SK-N-SH treated with all-trans-retinoic acid at 6 μM for 48 hours (cell line): ENCODE measurements at regions not wholly inside any gene's neighbourhood (a gene's known extent, or its start where the extent isn't known, plus 50 kb on each side); places are given as distances from the start of the nearest gene placed in this dataset.

ENCODE experiments used
- ATAC-seq: fragments of 200-7000 bp; cut with Tn5 transposase; 3 replicates; pipeline ENCODE4 v1.9.1; 2020; ENCODE audit warnings: mild to moderate bottlenecking, moderate library complexity
- ARNTL ChIP-seq: fragments of 450-650 bp; formaldehyde crosslinking; IDR thresholded peaks from 2 replicates; pipeline ENCODE4 v1.5.0; 2020; ENCODE audit warnings: low read depth, mild to moderate bottlenecking, moderate library complexity, borderline replicate concordance
- BACH2 ChIP-seq: fragments of 250-450 bp; sonication (Bioruptor Pico); IDR thresholded peaks from 2 replicates; pipeline ENCODE4 v1.9.0; 2021; ENCODE audit warnings: mild to moderate bottlenecking, borderline replicate concordance
- CREB5 ChIP-seq: fragments of 250-450 bp; sonication (Bioruptor Pico); IDR thresholded peaks from 2 replicates; pipeline ENCODE4 v1.5.1; 2020; ENCODE audit warnings: low read depth, mild to moderate bottlenecking, moderate library complexity
- CSDC2 ChIP-seq: fragments of 250-450 bp; sonication (Bioruptor Pico); IDR thresholded peaks from 2 replicates; pipeline ENCODE4 v1.5.0; 2020; ENCODE audit warnings: mild to moderate bottlenecking, moderate library complexity
- CSRNP3 ChIP-seq: fragments of 250-450 bp; sonication (Bioruptor Pico); IDR thresholded peaks from 2 replicates; pipeline ENCODE4 v1.5.1; 2021; ENCODE audit warnings: mild to moderate bottlenecking, moderate library complexity
- ESRRG ChIP-seq: fragments of 250-450 bp; sonication (Bioruptor Pico); IDR thresholded peaks from 2 replicates; pipeline ENCODE4 v1.6.1; 2021; ENCODE audit warnings: mild to moderate bottlenecking
- GLIS3 ChIP-seq: fragments of 250-450 bp; sonication (Bioruptor Pico); IDR thresholded peaks from 2 replicates; pipeline ENCODE4 v1.5.0; 2020; ENCODE audit warnings: mild to moderate bottlenecking, moderate library complexity
- ISL1 ChIP-seq: fragments of 250-450 bp; sonication (Bioruptor Pico); IDR thresholded peaks from 2 replicates; pipeline ENCODE4 v2.1.2; 2022; ENCODE audit warnings: mild to moderate bottlenecking, moderate library complexity
- OSR1 ChIP-seq: fragments of 250-450 bp; sonication (Bioruptor Pico); IDR thresholded peaks from 2 replicates; pipeline ENCODE4 v1.8.0; 2022; ENCODE audit warnings: moderate library complexity, mild to moderate bottlenecking, inconsistent platforms
- PATZ1 ChIP-seq: fragments of 250-450 bp; sonication (Bioruptor Pico); IDR thresholded peaks from 2 replicates; pipeline ENCODE4 v1.8.0; 2020; ENCODE audit warnings: mild to moderate bottlenecking, moderate library complexity, borderline replicate concordance
- POU6F1 ChIP-seq: fragments of 250-450 bp; sonication (Bioruptor Pico); IDR thresholded peaks from 2 replicates; pipeline ENCODE4 v1.8.0; 2021; ENCODE audit warnings: low read depth, mild to moderate bottlenecking, moderate library complexity, borderline replicate concordance
- RARB ChIP-seq: fragments of 250-450 bp; sonication (Bioruptor Pico); IDR thresholded peaks from 2 replicates; pipeline ENCODE4 v1.8.0; 2021; ENCODE audit warnings: mild to moderate bottlenecking, moderate library complexity
- TCF4 ChIP-seq: fragments of 250-450 bp; sonication (Bioruptor Pico); IDR thresholded peaks from 2 replicates; pipeline ENCODE4 v1.8.0; 2021; ENCODE audit warnings: mild to moderate bottlenecking, moderate library complexity, borderline replicate concordance
- TOX ChIP-seq: fragments of 250-450 bp; sonication (Bioruptor Pico); IDR thresholded peaks from 2 replicates; pipeline ENCODE4 v1.8.0; 2021; ENCODE audit warnings: mild to moderate bottlenecking, moderate library complexity, borderline replicate concordance
- ZC3H10 ChIP-seq: fragments of 250-450 bp; sonication (Bioruptor Pico); IDR thresholded peaks from 2 replicates; pipeline ENCODE4 v1.5.1; 2021; ENCODE audit warnings: mild to moderate bottlenecking, moderate library complexity
- ZFP3 ChIP-seq: fragments of 250-450 bp; sonication (Bioruptor Pico); IDR thresholded peaks from 2 replicates; pipeline ENCODE4 v1.5.0; 2020; ENCODE audit warnings: mild to moderate bottlenecking, moderate library complexity
- ZFP30 ChIP-seq: fragments of 450-650 bp; formaldehyde crosslinking; IDR thresholded peaks from 2 replicates; pipeline ENCODE4 v1.5.0; 2022; ENCODE audit warnings: mild to moderate bottlenecking, moderate library complexity
- ZNF565 ChIP-seq: fragments of 450-650 bp; formaldehyde crosslinking; conservative IDR thresholded peaks from 2 replicates; pipeline ENCODE4 v1.5.0; 2020; ENCODE audit warnings: low read depth, mild to moderate bottlenecking, moderate library complexity
- ZNF70 ChIP-seq: fragments of 450-650 bp; formaldehyde crosslinking; IDR thresholded peaks from 2 replicates; pipeline ENCODE4 v1.5.0; 2020; ENCODE audit warnings: mild to moderate bottlenecking, moderate library complexity
- ZNF8 ChIP-seq: fragments of 450-650 bp; formaldehyde crosslinking; IDR thresholded peaks from 2 replicates; pipeline ENCODE4 v1.5.0; 2020; ENCODE audit warnings: mild to moderate bottlenecking, moderate library complexity

GRCh38 chr4:188606635-188607034 lies 467.4 kb downstream of the TRIML1 start:
- TF ChIP-seq TCF4 (CRISPR knock-in tag), result no peak
- no peak for TF ChIP-seq ZC3H10 (CRISPR knock-in tag)
- no peak for TF ChIP-seq TOX (CRISPR knock-in tag)
- TF ChIP-seq GLIS3, result no peak
- TF ChIP-seq ZNF565 (CRISPR knock-in tag), result no peak
- ATAC-seq, result no peak

- TF ChIP-seq ZFP3 (CRISPR knock-in tag) (no peak), OSR1 (no peak), ESRRG (CRISPR knock-in tag) (no peak), ZNF8 (CRISPR knock-in tag) (no peak), TOX (CRISPR knock-in tag) (no peak), PATZ1 (CRISPR knock-in tag) (no peak), GLIS3 (no peak), ZNF70 (CRISPR knock-in tag) (no peak), ZFP30 (CRISPR knock-in tag) (no peak), POU6F1 (CRISPR knock-in tag) (no peak), CSDC2 (CRISPR knock-in tag) (no peak), ZNF565 (CRISPR knock-in tag) (no peak), CREB5 (CRISPR knock-in tag) (no peak), BACH2 (CRISPR knock-in tag) (no peak), ISL1 (CRISPR knock-in tag) (no peak), ARNTL (no peak)
- ATAC-seq, result no peak
These were observed 471.9 kb downstream of the TRIML1 start for GRCh38 chr4:188611143-188611542.

GRCh38 chr4:188612659-188613058 lies 473.4 kb downstream of the TRIML1 start:
- ATAC-seq, result no peak
- TF ChIP-seq ZFP30 (CRISPR knock-in tag), result no peak

- no peak for ATAC-seq
- no peak for TF ChIP-seq RARB (CRISPR knock-in tag)
- no peak for TF ChIP-seq CSDC2 (CRISPR knock-in tag)
- no peak for TF ChIP-seq ZFP30 (CRISPR knock-in tag)
- TF ChIP-seq CSRNP3 (CRISPR knock-in tag), result no peak
- TF ChIP-seq ZNF70 (CRISPR knock-in tag), result no peak
- TF ChIP-seq POU6F1 (CRISPR knock-in tag), result no peak
- no peak for TF ChIP-seq ARNTL
- TF ChIP-seq ZC3H10 (CRISPR knock-in tag), result no peak
- TF ChIP-seq TOX (CRISPR knock-in tag), result no peak
These were observed 474.7 kb downstream of the TRIML1 start for GRCh38 chr4:188613976-188614375.
